ENCODE measurements at regions not wholly inside any gene's neighbourhood (a gene's known extent, or its start where the extent isn't known, plus 50 kb on each side); places are given as distances from the start of the nearest gene placed in this dataset.
"Not testable (repeated sequence)": the region's sequence is repeated elsewhere in the genome, so short reads cannot be mapped to it uniquely, and the experiment has no call there.

DNA sequence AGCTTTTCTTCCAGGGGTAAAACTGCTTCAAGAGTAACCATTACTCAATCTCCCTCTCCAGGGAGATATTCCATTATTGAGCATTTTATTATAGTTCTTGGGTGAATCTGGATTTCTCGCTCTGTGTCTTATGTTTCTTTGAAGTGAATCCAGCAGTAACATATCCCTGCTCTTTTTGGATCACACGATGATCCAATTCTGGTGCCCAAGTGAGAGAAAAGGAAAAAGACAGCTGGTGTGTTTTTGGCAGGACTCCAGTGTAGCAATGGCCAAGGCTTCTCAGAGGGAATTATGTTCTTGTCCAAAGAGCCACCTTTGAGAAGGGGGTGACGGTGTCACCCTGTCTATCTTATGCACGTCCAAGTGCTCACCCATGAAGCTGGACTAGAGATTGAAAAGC is 140.3 kb upstream of the ERRFI1 start:
- DNase-seq: no peak

DNA sequence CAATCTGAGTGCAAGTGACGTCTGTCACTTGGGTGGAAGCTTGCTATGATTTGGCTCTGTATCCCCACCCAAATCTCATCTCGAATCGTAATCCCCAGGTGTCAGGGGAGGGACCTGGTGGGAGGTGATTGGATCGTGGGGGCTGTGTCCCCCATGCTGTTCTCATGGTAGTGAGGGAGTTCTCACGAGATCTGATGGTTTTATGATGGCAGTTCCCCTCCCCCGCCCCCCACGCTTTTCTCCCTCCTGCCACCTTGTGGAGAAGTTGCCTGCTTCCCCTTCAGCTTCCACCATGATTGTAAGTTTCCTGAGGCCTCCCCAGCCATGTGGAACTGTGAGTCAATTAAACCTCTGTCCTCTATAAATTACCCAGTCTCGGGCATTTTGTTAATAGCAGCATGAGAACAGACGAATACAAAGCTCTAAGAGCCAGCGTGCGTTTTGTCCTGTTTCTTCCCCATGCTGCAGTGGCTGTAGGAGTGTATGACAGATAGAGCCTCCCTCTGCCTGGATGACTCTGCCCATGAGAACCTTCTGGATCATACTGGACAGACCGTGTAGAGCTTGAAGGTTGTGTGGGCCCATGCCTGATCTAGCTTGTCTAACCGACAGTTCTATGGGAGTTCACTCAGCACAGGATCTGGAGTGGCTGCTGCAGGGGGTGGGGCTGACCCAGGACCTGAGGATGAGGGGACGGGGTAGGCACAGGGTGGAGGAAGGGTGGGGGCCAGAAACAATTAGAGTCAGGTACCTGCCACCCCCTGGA is 139.7 kb upstream of the ERRFI1 start:
- DNase-seq: no peak

DNA sequence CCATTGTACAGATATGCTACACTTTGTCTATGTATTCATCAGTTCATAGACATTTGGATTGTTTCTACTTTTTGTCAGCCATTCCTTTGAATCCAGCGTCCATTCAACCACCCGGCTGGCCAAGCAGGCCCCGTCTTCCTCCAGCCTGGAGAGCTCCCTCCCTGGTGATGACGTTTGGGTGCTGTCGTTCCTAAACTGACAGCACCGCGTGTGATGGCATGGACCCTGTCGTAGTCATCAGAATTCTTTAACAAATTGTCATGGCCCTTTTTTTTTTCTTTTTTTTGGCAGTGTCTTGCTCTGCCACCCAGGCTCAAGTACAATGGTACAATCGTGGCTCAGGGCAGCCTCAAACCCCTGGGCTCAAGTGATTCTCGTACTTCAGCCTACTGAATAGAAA is 138.6 kb upstream of the ERRFI1 start:
- DNase-seq: no peak

DNA sequence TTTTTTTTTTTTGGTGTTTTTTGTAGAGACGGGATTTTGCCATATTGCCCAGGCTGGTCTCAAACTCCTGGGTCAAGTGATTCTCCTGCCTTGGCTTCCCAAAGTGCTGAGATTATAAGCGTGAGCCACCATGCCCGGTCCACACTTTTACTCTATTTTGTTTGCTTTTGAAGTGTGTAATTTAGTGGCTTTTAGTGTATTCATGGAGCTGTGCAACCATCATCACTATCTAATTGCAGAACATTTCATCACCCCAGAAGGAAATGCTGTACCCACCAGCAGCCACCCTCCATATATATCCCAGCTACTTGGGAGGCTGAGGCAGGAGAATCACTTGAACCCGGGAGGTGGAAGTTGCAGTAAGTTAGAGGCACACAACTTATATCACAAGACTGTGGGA is 136.9 kb upstream of the ERRFI1 start:
- no peak for DNase-seq

DNA sequence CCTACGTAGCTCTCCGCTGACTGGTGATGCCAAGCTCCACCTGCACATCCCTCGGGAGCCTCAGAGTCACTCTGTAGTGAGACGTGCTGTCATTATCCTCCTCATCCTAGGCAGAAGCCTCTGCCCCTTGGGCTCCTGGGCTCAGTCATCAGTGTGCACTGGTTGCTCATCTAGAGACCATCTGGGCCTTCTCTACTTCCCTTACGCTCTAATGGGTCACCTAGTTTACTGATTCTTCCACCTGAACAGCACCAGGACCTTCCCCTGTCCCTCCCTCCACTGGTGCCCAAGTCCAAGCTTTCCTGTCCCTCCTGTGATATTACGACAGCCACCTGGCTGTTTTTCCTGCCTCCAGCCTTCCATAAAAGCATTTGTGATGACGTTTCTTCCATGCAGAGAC is 136.1 kb upstream of the ERRFI1 start:
- no peak for DNase-seq

DNA sequence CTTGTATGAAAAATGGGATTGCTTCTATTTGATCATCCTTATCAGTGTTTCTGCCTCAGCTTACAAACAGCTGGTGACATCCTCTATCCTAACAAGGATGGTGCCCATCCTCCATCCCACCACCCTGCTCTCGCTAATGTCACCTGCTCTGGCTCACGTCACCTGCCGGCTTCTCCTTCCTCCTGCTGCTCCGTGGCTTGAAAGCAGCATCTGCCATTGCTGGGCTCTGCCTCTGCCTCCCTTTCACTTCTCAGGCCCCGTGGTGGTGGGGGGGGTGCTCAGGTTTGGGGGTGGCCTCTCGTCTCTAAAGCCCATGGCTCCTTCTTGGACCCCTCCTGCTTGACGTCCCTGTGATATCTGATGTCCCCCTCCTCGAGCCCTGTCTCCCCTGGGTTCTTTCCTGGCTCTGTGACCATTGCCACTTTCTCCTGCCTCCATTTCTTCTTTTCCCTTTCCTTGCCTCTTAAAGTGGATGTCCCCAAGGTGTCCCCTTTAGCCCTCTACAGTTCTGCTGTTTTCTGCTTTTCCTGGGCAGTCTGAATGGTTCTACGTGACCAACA is 135.5 kb upstream of the ERRFI1 start:
- no peak for DNase-seq

DNA sequence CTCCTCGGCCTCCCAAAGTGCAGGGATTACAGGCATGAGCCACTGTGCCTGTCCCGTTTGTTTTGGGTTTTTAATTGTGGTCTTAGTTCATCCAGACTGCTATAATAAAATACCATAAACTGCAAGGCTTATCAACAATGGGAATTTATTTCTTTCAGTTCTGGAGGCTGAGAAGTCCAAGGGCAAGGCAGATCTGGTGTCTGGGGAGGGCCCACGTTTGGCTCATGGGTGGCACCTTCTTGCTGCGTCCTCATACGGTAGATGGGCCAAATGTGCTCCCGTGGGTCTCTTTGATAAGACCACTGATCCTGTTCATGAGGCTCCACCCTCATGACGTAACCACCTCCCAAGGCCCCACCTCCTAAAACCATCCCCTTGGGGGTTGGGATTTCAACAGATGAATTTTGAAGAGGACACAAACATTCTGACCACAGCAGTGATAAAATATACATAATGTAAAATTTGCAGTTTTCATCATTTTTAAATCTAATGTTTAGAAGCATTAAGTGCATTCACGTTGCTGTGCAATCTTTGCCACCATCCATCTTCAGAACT is 133.4 kb upstream of the ERRFI1 start:
- no peak for DNase-seq

DNA sequence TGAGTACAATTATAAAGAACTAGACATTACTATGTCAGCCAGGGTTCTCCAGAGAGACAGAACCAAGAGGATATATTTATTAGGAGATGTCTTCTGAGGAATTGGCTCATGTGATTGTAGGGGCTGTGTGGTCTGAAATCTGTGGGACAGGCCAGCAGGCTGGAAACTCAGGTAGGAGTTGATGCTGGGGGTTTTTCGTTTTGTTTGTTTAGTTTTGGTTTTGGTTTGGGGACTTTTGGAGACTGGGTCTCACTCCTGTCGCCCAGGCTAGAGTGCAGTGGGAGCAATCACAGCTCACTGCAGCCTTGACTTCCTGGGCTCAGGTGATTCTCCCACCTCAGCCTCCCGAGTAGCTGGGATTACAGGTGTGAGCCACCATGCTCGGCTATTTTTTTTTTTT is 132.9 kb upstream of the ERRFI1 start:
- DNase-seq: no peak

DNA sequence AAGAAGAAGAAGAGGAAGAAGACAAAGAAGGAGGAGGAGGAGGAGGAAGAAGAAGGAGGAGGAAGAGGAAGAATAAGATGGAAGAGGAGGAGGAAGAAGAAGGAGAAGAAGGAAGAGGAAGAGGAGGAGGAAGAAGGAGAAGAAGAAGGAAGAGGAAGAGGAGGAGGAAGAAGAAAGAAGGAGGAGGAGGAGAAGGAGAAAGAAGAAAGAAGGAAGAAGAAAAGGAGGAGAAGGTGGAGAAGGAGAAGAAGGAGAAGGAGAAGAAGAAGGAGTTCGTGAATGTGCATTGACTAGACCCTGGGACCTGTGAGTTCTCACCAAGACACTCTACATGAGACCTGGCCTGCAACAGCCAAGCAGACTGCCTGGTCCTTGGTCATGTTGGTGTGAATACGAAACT is 131.7 kb upstream of the ERRFI1 start:
- DNase-seq: no peak

DNA sequence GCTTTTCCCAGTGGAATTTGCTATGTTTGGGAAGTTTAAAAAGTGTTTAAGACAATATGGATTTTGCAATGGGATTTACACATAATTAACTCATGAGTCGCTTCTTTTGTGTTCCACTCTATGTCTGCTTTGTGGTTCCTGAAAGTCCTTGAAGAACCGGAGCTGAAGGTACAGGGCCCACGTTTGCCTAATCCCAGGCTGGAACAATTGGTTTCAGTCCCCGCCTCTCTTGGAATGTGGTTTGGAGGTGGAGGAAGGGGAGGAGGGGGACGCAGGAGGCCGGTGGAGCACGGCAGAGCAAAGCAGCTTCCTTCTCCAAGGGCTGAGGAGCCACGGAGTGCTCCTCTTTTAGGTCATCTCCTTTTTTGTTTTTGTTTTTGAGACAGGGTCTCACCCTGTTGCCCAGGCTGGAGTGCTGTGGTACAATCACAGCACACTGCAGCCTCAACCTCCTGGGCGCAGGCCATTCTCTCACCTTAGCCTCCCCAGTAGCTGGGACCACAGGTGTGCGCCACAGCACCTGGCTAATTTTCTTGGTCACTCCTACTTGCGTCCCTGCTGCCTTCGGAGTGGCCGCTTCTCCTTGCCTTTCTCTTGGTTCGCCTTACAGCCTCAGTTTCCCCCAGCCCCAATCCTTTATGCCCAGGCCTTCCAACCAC is 129.5 kb upstream of the ERRFI1 start:
- DNase-seq: no peak

DNA sequence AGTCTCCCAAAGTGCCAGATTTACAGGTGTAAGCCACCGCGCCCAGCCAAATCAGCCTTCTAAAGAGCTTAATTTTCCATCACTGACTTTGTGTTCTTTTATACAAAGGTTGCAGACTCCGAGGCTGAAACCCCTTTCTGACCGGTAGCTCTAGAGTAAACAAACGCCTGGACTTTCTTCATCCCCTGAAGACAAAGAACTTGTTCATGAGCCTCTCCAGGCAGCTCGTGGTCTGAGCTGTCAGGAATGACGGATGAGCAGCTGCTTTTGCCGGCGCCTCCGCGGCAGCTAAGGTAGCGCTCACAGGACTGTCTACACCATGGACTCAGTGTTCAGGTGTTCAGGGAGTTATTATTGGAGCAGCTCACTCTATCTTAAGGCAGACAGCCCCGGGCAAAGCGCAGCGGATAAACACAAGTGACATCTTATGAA is 128.5 kb upstream of the ERRFI1 start:
- peak; percentile 47 for DNase-seq

DNA sequence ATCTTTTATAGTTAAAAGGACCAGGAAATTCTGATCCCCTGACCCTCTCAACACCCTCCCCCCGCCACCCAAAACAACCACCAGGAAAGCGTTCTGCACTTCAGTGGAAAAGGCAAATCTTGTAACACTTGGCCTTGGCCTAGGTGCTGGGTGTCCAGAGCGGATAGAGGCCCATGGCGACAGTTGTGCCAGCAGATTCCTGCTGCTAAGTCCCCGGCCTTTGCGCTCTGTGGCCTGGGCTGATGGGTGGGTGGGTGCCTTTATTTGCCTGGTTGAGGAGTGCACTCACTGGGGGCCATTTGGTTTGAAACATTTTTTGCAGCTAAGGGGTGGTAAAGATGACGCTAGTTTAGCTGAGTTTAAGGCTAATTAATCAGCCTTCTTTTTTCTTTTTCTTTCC is 127.9 kb upstream of the ERRFI1 start:
- no peak for DNase-seq

DNA sequence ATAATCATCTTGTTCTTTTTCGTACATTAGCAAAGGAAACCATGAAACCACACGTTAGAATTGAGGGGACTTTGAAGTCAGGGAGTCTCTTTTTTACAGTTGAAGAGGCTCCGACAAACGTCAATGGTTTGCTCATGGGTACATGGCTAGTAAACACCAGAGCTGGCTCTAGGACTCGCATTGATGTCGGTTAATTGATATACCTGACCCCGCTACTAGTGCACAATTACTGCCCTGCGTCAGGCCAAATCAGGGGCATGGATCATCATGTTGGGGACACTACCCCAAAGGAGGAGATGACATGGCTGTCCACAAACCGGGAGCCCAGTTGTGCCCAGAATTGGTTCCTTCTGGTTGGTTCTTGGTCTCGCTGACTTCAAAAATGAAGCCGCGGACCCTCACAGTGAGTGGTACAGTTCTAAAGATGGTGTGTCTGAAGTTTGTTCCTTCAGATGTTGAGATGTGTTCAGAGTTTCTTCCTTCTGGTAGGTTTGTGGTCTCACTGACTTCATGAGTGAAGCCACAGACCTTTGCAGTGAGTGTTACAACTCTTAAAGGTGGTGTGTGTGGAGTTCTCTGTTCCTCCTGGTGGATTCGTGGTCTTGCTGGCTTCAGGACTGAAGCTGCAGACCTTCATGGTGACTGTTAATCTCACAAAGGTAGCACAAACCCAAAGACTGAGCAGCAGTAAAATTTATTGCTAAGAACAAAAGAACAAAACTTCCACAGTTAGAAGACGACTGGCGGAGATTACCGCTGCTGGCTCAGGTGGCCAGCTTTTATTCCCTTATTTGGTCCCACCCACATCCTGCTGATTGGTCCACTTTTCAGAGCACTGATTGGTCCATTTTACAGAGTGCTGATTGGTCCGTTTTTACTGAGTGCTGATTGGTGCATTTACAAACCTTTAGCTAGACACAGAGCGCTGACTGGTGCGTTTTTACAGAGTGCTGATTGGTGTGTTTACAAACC is 126.9 kb upstream of the ERRFI1 start:
- no peak for DNase-seq

DNA sequence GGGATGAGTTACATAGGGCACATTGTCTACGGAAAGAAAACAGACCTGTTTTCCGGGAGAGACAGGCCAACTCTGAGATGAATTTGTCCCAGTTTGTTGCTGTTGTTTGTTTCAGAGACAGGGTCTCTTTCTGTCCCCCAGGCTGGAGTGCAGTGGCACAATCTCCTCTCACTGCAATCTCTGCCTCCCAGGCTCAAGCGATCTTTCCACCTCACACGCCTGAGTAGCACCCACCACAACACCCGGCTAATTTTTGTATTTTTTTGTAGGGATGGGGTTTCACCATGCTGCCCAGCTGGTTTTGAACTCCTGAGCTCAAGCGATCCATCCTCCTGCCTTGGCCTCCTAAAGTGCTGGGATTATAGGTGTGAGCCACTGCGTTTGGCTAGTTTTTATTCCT is 125.5 kb upstream of the ERRFI1 start:
- no peak for DNase-seq

DNA sequence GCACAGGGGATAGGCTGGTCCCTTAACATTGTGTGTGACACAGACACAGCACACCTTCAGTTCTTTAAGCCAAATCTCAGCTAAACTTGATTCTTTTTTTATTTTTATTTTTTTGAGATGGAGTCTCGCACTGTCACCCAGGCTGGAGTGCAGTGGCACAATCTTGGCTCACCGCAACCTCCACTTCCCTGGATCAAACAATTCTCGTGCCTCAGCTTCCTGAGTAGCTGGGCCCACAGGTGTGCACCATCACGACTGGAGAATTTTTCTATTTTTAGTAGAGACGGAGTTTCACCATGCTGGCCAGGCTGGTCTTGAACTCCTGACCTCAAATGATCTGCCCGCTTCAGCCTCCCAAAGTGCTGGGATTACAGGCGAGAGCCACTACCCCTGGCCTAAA is 123.6 kb upstream of the ERRFI1 start:
- DNase-seq: not testable (repeated sequence)

DNA sequence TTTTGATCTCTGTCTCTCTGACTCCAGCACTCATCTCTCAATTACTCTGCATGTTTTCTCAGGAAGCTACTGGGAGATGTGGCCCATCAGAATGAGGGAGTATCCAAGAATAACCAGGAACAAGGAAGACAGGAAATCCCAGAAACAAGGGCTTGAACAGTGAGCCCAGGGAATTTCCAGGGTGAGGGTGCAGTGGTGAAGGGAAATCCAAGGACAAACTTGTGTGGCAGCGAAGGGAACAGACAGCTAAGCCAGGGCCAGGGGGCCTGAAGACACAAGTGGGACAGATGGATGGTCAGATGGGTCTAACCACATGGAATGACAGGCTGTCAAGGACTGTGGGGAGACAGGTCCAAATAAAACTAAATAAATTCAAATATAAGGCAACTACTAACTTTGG is 121.8 kb upstream of the ERRFI1 start:
- DNase-seq: no peak

DNA sequence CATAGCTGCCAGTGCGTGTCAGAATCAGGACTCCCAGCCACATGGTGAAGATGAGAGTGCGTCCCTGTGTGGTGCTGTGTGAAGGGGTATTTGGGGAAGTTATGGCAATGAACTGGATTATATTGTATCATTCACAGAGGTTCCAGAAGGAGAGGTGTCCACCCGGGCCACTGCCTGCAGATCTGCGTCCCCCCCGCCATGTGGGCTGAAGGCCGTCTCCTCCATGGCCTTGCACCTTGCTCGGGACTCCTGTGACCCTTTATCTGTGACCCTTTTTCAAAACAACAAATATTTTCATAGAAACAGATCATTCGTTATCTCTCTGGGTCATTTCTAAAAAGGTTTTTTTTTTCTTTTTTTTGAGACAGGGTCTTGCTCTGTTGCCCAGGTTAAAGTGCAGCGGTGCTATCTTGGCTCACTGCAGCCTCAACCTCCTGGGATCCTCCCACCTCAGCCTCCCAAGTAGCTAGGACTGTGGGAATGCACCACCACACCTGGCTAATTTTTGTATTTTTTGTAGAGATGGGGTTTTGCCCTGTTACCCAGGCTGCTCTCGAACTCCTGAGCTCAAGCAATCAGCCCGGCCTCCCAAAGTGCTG is 120.2 kb upstream of the ERRFI1 start:
- DNase-seq: no peak

DNA sequence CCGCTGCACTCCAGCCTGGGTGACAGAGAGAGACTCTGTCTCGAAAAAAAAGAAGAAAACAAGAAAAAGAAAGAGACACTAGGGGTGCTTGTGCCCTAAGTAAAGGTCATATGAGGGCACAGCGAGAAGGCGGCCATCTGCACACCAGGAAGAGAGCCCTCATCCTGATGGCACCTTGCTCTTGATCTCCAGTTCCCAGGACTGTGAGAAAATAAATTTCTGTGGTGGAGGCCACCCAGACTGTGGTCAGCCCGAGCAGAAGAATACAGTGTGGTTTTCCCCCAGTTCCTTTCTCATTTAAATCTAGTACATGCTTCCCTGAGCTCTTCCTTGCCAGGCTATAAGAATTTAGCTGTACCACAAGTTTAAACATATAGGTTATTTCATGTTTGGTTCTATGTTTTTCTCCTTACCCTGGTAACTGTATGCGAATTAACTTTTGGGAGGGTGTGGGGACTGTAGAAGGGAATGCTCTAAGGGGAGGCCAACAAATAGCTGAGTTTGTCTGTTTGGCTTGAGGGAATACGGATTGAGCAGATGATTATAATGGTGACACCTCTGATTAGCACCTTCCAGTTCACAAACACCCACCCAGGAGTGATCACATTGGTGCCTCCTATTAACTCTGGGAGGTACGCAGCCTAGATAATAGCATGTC is 119.6 kb upstream of the ERRFI1 start:
- no peak for DNase-seq

DNA sequence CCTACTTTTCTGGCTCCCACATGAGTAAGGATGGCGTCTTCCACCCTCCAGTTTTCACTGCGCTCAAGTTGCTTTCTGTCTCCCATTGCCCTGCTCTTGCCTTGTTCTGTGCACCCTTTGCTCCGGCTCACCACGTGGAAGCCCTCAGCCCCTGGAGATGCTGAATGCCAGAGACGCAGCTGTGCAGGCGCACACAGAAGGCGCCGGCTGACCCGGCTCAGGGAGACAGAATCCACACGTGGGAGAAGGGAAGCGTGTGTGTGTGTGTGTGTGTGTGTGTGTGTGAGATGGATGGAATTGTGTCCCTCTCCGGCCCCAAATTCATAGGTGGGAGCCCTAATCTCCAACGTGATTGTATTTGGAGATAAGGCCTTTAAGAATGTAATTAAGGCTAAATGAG is 118.2 kb upstream of the ERRFI1 start:
- DNase-seq: no peak

DNA sequence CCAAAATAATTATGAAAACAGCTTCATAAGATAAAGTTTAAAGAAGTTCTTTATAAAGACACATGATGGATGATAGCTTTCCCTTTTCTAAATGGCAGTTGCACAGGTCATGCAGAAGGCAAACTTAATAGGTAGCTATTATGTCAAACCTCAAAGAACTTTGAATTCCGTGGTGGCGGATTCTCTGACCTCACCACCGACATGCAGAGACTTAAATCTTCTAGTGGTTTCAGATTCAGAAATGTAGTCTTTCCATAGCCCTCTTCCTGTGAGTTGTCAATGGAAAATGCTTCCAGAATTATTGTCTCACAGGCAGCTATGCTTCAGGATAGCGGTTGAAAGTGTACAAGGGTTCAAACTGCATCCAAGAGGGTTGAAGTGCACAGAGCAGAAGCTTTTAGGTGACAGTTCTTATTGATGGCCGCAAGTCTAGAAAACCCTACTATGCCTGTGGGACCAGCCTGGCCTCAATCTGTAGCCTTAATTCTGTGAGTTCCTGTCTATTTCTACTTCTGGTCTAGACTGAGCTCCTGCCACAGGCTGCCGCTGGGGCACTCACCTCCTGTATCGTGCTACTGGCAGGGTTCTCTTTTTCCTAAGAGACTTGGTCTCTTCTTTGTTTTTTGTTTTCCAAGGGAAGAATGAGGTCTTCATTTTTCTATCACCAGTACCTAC is 117.0 kb upstream of the ERRFI1 start:
- peak; percentile 66 for DNase-seq

DNA sequence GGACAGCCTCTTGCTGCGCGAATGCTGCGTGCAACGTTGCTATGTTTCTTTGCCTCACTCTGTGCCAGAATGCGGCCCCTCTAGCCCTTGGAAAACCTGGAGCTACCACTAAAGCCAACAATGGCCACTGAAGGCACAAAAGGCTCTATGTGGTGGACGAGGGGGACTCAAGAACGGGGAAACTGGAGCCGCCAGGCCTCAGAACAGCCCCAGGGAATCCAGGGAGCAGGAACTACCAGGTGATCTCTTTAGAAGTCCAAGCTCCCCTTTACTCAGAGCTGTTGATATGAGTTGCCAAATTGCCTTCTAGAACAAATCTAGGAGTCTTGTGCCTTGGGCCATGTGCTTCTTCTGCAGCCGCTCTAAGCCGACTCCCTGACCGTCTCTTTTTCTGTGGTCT is 113.8 kb upstream of the ERRFI1 start:
- no peak for DNase-seq

Data from femur (tissue), 1 donor.